ENCODE measurements at regions not wholly inside any gene's neighbourhood (a gene's known extent, or its start where the extent isn't known, plus 50 kb on each side); places are given as distances from the start of the nearest gene placed in this dataset.

- TF ChIP-seq POLR2A (IDR thresholded peaks at IDR 0.05) (no peak), CTCF (IDR thresholded peaks at IDR 0.05) (no peak)
Measured at GRCh38 chr16:63038397-63039106, 1002.3 kb upstream of the CDH8 start.
